Endothelial cell of umbilical vein (primary cell): ENCODE measurements at regions not wholly inside any gene's neighbourhood (a gene's known extent, or its start where the extent isn't known, plus 50 kb on each side); places are given as distances from the start of the nearest gene placed in this dataset.
"Not testable (repeated sequence)": the region's sequence is repeated elsewhere in the genome, so short reads cannot be mapped to it uniquely, and the experiment has no call there.

ENCODE experiments used
- BruUV-seq: library from RNA; stranded (reverse); fragments of 400-500 nt; replicated peaks from 2 replicates; lab custom pipeline; 2021; lab: Mats Ljungman, UMichigan
- CTCF ChIA-PET: fragments of 300-600, 350-600 bp; sonication (Branson Sonifier 250); formaldehyde crosslinking; loops from one replicate; lab custom pipeline; 2021; ENCODE audit warnings: antibody characterized with exemption, inconsistent platforms; lab: Charles Lee
- POLR2A ChIA-PET: fragments of 300-600, 350-600 bp; sonication (Branson Sonifier 250); formaldehyde crosslinking; loops from one replicate; lab custom pipeline; 2021; ENCODE audit warnings: antibody characterized with exemption, inconsistent platforms; lab: Charles Lee
- DNase-seq: peaks from one replicate; pipeline ENCODE4 v3.0.0-alpha.2; 2011; ENCODE audit warnings: low read depth, low spot score
- FAIRE-seq: peaks from 2 replicates; lab custom pipeline; 2011; peaks lifted over from hg19 to GRCh38; lab: Jason Lieb, UNC
- H2AFZ ChIP-seq: 2 replicates; pipeline ENCODE4 v1.6.0; 2012; ENCODE audit warnings: low read depth, low read length, control low read depth, inconsistent platforms
- H3K27ac ChIP-seq: 2 replicates; pipeline ENCODE4 v1.5.1; 2011; ENCODE audit warnings: low read depth, mild to moderate bottlenecking, control low read depth, low read length, moderate library complexity; ENCODE audit not compliant: insufficient read depth
- H3K27me3 ChIP-seq, 2 experiments: 2 replicates each; pipeline versions ENCODE4 v1.6.0 to v1.6.1; 2011; ENCODE audit warnings: low read length in 2 of 2, mixed read lengths in 1 of 2; ENCODE audit not compliant: control insufficient read depth in 2 of 2, insufficient read depth in 2 of 2
- H3K36me3 ChIP-seq, 2 experiments: 2 replicates in 1 of 2; 3 replicates in 1 of 2; pipeline ENCODE4 v1.5.1; 2011; ENCODE audit warnings: low read length in 2 of 2, mild to moderate bottlenecking in 1 of 2, moderate library complexity in 1 of 2; ENCODE audit not compliant: control insufficient read depth in 2 of 2, insufficient read depth in 2 of 2; ENCODE audit errors: extremely low read depth in 1 of 2
- H3K4me1 ChIP-seq: 3 replicates; pipeline ENCODE4 v1.5.1; 2011; ENCODE audit warnings: mild to moderate bottlenecking, low read length; ENCODE audit not compliant: control insufficient read depth, insufficient read depth; ENCODE audit errors: extremely low read depth
- H3K4me2 ChIP-seq: 2 replicates; pipeline ENCODE4 v1.6.1; 2011; ENCODE audit warnings: low read length, control low read depth, mixed read lengths; ENCODE audit not compliant: insufficient read depth
- H3K4me3 ChIP-seq, 3 experiments: fragments of 200-600 bp in 1 of 3; sonication (generic), shearing (Covaris generic) in 1 of 3; replicated peaks in 1 of 3; 2 replicates each; pipeline ENCODE4 v1.5.1; 2011 to 2016; ENCODE audit warnings: control low read depth in 3 of 3, low read length in 3 of 3, mild to moderate bottlenecking in 2 of 3, inconsistent platforms in 1 of 3, low read depth in 1 of 3, moderate library complexity in 1 of 3; ENCODE audit not compliant: insufficient read depth in 1 of 3
- H3K79me2 ChIP-seq: 2 replicates; pipeline ENCODE4 v1.6.0; 2012; ENCODE audit warnings: low read length, inconsistent platforms; ENCODE audit not compliant: control insufficient read depth, insufficient read depth
- H3K9ac ChIP-seq: replicated peaks from 2 replicates; pipeline ENCODE3; 2011; ENCODE audit warnings: low read length, control low read depth; ENCODE audit not compliant: insufficient read depth; ENCODE audit errors: extremely low read depth
- H3K9me1 ChIP-seq: replicated peaks from 3 replicates; pipeline ENCODE4 v1.6.0; 2011; ENCODE audit warnings: mild to moderate bottlenecking, low read length; ENCODE audit not compliant: control insufficient read depth, insufficient read depth; ENCODE audit errors: extremely low read depth
- H3K9me3 ChIP-seq: replicated peaks from 2 replicates; pipeline ENCODE4 v1.5.1; 2012; ENCODE audit warnings: low read length, inconsistent platforms; ENCODE audit not compliant: control insufficient read depth, insufficient read depth
- H4K20me1 ChIP-seq: replicated peaks from 2 replicates; pipeline ENCODE3; 2011; ENCODE audit warnings: mild to moderate bottlenecking, low read length; ENCODE audit not compliant: control insufficient read depth, insufficient read depth; ENCODE audit errors: extremely low read depth
- CTCF ChIP-seq, 2 donors: IDR thresholded peaks; 1 replicate in 1 of 2; 2 replicates in 1 of 2; pipeline ENCODE4 v1.5.1; 2011; ENCODE audit warnings: low read length in 2 of 2, mild to moderate bottlenecking in 2 of 2, moderate library complexity in 2 of 2, control low read depth in 1 of 2, inconsistent platforms in 1 of 2, low read depth in 1 of 2; ENCODE audit not compliant: insufficient read depth in 1 of 2; ENCODE audit errors: extremely low read depth in 1 of 2
- EZH2 ChIP-seq: IDR thresholded peaks from 2 replicates; pipeline ENCODE4 v1.6.1; 2012; ENCODE audit warnings: borderline replicate concordance, low read depth, mild to moderate bottlenecking, moderate library complexity, low read length, inconsistent platforms; ENCODE audit not compliant: severe bottlenecking
- FOS ChIP-seq: IDR thresholded peaks from 2 replicates; pipeline ENCODE4 v1.6.1; 2011; ENCODE audit warnings: mild to moderate bottlenecking, low read length, moderate library complexity, borderline replicate concordance; ENCODE audit not compliant: insufficient read depth
- GATA2 ChIP-seq: IDR thresholded peaks from 2 replicates; pipeline ENCODE4 v1.7.0; 2011; ENCODE audit warnings: low read depth, mild to moderate bottlenecking, moderate library complexity, mixed read lengths, low read length; ENCODE audit not compliant: insufficient read length, insufficient read depth
- JUN ChIP-seq: IDR thresholded peaks from 2 replicates; pipeline ENCODE4 v1.6.1; 2011; ENCODE audit warnings: borderline replicate concordance, low read depth; ENCODE audit not compliant: insufficient read length, insufficient read depth
- MAX ChIP-seq: IDR thresholded peaks from 2 replicates; pipeline ENCODE4 v1.6.1; 2011; ENCODE audit not compliant: insufficient read depth, insufficient read length
- MYC ChIP-seq: IDR thresholded peaks from one replicate; pipeline ENCODE4 v1.6.1; 2011; ENCODE audit warnings: mild to moderate bottlenecking, low read depth, low read length
- POLR2A ChIP-seq: IDR thresholded peaks from 2 replicates; pipeline ENCODE4 v1.6.1; 2012; ENCODE audit warnings: low read depth, mild to moderate bottlenecking, control low read depth, low read length
- POLR2AphosphoS5 ChIP-seq: IDR thresholded peaks from 2 replicates; pipeline ENCODE4 v1.6.1; 2012; ENCODE audit warnings: low read depth, mild to moderate bottlenecking, control low read depth, low read length, moderate library complexity; ENCODE audit not compliant: insufficient read depth
- dilution Hi-C: fragments of 300-500 bp; cut with MboI; formaldehyde crosslinking; loops from one replicate; pipeline ENCODE4 v1.15.0; 2019; ENCODE audit warnings: low sequenced_read_pairs; ENCODE audit not compliant: extremely low pct_ligation_motif_present
- intact Hi-C: fragments of 100-400 bp; cut with micrococcal nuclease; formaldehyde crosslinking; loops from one replicate; pipeline ENCODE4 v1.10.0; 2022

- FAIRE-seq (no peak), DNase-seq (no peak)
- no peaks in the 10 kb centered on the region for H3K9me3 ChIP-seq
- intact Hi-C loops = no loop called here
- H2AFZ ChIP-seq = no peak overlapping the region
- no peaks in the 10 kb centered on the region for H3K4me1 ChIP-seq
- no peaks in the 10 kb centered on the region for H3K27me3 ChIP-seq
- no peak overlapping the region for H3K4me3 ChIP-seq
- no peak overlapping the region for H3K4me2 ChIP-seq
- ChIA-PET POLR2A (no interaction called here), CTCF (no interaction called here)
- no peaks in the 10 kb centered on the region for H4K20me1 ChIP-seq
- H3K9ac ChIP-seq = no peak overlapping the region
- no peaks in the 10 kb centered on the region for H3K36me3 ChIP-seq
- no TSS peak for BruUV-seq
- no peak overlapping the region for H3K27ac ChIP-seq
- no peaks in the 10 kb centered on the region for H3K9me1 ChIP-seq
- dilution Hi-C loops = no loop called here
- no peak for TF ChIP-seq GATA2
- TF ChIP-seq FOS = no peak
- no peak for TF ChIP-seq JUN
- no peak for TF ChIP-seq CTCF (IDR thresholded peaks at IDR 0.05; ENCODE audit: extremely low read depth in 1 of 2, insufficient read depth in 1 of 2, low read depth in 1 of 2, low read length in 2 of 2)
- TF ChIP-seq MAX = no peak
- no peak for TF ChIP-seq EZH2
- TF ChIP-seq MYC = no peak
- no peak for TF ChIP-seq POLR2A
- TF ChIP-seq POLR2AphosphoS5 = no peak
- no peaks in the 10 kb centered on the region for H3K79me2 ChIP-seq
Observed at GRCh38 chr2:60212181-60212945, 341.1 kb downstream of the BCL11A start.

GRCh38 chr2:60189006-60189405, 364.4 kb downstream of the BCL11A start:
- H3K27ac ChIP-seq, DNase-seq, intact Hi-C loops, H3K9me1 ChIP-seq, H4K20me1 ChIP-seq, H3K4me1 ChIP-seq, H3K9ac ChIP-seq, H3K36me3 ChIP-seq, BruUV-seq, H3K27me3 ChIP-seq, H3K9me3 ChIP-seq, dilution Hi-C loops, H3K4me3 ChIP-seq, H3K4me2 ChIP-seq, CTCF ChIA-PET, FAIRE-seq, POLR2A ChIA-PET, H3K79me2 ChIP-seq, H2AFZ ChIP-seq: not testable (repeated sequence)
